Mononuclear cell (primary cell): ENCODE measurements at regions not wholly inside any gene's neighbourhood (a gene's known extent, or its start where the extent isn't known, plus 50 kb on each side); places are given as distances from the start of the nearest gene placed in this dataset.

Experiments used
- H3K27me3 ChIP-seq: 2 replicates; pipeline ENCODE4 v1.6.0; 2011; ENCODE audit warnings: low read length, control low read depth; ENCODE audit not compliant: insufficient read depth
- H3K4me1 ChIP-seq: 2 replicates; pipeline ENCODE4 v1.5.1; 2011; ENCODE audit warnings: mild to moderate bottlenecking, low read length, control low read depth; ENCODE audit not compliant: insufficient read depth
- H3K4me3 ChIP-seq: 2 replicates; pipeline ENCODE4 v1.5.1; 2011; ENCODE audit warnings: mild to moderate bottlenecking, low read length, moderate library complexity
- H3K9me3 ChIP-seq: 2 replicates; pipeline ENCODE4 v1.5.1; 2011; ENCODE audit warnings: low read depth, mild to moderate bottlenecking, control low read depth, low read length

DNA sequence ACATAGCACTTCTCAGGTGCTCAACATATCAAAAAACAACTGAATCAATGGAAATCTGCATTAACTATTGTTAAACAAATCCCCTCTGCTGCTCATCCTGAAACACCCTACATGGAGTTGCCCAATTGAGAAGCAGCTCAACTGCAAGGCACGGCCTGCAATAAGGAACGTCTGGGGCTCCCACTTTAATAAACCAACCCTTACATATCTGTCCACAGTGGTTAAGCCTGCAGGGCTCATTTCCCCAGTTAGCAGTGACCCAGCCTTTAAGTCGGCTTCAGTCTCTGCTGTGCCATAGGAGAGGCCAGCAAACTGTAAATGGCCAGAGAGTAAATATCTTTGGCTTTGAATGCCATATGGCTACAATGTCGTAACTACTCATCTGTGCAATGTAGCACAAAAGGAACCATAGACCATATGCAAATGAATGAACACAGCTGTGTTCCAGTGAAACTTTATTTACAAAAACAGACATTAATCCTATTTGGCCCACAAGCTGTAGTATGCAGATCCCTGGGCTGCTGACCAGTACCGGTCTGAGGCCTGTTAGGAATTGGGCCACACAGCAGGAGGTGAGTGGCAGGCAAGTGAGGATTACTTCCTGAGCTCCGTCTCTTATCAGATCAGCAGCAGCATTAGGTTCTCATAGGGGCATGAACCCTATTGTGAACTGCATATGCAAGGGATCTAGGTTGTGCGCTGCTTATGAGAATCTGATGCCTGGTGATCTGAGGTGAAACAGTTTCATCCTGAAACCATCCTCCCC is 522.7 kb upstream of the CDH4 start:
- Histone ChIP-seq H3K4me3 (no peak overlapping the region), H3K4me1 (no peaks in the 10 kb centered on the region), H3K27me3 (no peaks in the 10 kb centered on the region), H3K9me3 (no peaks in the 10 kb centered on the region)

DNA sequence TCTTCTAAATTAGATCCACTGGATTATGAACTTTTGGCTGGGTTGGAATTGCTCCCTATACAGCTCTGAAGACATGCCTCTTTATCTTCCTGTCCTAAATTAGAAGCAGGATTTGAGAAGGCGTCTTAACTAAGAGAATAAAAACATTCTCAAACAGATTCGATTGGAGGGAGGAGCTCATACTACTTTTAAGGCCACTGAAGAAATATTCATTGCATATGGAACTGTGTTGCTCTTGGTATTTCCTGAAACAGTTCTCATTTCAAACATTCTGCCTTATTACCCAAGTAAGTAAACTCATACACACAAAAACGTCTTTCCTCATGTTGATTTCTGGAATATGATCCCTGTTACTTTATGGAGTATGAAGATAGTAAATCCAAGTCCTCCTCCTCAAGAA is 519.7 kb upstream of the CDH4 start:
- no peaks in the 10 kb centered on the region for H3K4me1 ChIP-seq
- H3K9me3 ChIP-seq = no peaks in the 10 kb centered on the region
- H3K4me3 ChIP-seq = no peak overlapping the region
- H3K27me3 ChIP-seq = no peaks in the 10 kb centered on the region

DNA sequence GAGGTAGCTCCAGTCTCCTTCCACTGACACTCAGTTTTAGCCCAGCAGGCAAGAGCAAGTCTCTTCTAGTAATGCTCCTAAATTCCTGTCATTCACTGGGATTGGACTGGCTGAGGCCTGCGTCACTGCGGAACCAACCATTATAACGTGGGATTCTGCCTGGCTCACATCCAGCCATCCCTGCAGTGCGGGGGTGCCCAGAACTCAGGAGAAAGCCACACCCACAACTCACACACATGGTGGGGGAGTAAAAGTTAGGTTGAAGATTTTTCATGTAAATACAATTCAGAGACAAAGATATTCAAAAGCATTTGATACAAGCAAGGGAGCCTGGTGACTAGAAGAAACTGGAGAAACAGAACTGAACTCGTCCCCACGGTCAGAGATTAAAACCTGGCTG is 504.0 kb upstream of the CDH4 start:
- Histone ChIP-seq H3K4me3 (no peak overlapping the region), H3K9me3 (no peaks in the 10 kb centered on the region), H3K4me1 (no peaks in the 10 kb centered on the region), H3K27me3 (no peaks in the 10 kb centered on the region)

DNA sequence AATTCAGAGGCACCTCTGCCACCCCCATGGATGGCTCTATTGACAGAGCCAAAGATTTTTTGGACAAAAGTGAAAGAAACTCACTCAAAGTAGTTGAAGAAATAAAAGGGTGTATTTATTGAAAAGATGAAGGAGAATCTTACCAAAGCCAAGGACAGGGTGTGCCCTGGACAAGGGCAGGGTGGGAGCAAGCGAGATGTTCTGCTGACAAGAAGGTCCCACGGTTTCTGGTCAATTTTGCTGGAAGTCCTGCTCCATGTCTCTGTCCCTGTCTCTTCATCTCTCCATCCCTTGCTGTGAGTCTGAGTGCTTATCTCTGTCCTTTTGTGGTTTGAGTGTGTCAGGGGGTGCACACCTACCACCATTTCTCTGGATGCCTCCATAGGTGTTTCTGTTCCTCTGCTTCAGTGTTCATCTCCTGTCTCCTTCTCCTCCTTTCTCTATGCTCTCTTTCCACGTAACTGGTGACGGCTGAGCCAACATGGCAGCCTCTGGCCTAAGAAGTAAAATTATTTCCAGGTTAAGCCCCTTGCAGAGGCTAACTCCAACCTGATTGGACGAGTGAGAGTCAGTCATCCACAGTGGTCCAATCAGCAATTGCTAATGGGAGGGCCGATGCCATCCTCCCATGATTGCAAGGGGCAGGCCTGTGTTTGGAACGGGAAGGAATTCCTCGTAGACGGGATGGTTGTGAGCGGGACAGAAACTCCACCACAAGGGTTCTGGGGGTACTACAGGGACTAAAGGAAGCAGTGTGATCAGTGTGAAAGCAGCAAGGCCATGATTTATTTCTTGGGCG is 502.1 kb upstream of the CDH4 start:
- no peaks in the 10 kb centered on the region for H3K9me3 ChIP-seq
- no peak overlapping the region for H3K4me3 ChIP-seq
- H3K4me1 ChIP-seq = no peaks in the 10 kb centered on the region
- H3K27me3 ChIP-seq = no peaks in the 10 kb centered on the region

DNA sequence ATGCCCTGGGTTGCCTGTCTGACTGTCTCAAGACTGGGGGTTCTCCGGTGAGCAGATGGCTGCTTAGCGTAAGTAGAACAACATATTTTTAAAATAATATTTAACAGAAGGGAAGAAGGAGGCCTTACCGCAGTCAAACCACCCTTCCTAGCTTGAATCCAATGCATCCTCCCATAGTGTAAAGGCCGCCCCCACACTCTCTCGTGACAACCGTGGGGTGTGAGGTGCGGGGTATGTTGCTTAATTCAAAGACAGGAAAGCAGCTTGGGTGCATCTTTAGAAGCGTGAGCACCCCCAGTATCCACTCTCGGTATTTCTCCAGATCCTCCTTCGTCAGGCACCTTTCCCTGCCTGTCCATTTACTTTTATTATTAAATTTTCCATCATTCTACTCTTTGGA is 501.2 kb upstream of the CDH4 start:
- H3K4me3 ChIP-seq = no peak overlapping the region
- H3K9me3 ChIP-seq = no peaks in the 10 kb centered on the region
- H3K27me3 ChIP-seq = no peaks in the 10 kb centered on the region
- H3K4me1 ChIP-seq = no peaks in the 10 kb centered on the region

DNA sequence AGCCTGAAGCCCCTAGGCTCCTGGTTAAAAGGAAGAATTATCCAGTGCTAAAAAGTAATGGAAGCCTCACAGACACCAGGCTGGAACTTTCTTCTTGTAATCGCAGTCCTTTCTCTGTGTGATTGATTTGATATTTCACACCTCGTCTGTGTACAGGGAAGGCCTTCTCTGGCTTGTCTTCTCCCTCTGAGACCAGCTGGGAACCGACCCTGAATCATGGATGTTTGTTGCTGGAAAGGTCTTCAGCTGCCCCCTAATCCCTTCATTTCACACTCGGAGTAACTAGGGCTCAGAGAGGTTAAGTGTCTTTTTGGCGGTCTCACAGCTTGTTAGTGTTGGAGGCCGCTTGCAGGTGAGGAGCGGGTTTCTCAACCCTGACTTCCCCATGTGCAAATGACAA is 500.2 kb upstream of the CDH4 start:
- Histone ChIP-seq H3K4me1 (no peaks in the 10 kb centered on the region), H3K9me3 (no peaks in the 10 kb centered on the region), H3K4me3 (no peak overlapping the region), H3K27me3 (no peaks in the 10 kb centered on the region)

DNA sequence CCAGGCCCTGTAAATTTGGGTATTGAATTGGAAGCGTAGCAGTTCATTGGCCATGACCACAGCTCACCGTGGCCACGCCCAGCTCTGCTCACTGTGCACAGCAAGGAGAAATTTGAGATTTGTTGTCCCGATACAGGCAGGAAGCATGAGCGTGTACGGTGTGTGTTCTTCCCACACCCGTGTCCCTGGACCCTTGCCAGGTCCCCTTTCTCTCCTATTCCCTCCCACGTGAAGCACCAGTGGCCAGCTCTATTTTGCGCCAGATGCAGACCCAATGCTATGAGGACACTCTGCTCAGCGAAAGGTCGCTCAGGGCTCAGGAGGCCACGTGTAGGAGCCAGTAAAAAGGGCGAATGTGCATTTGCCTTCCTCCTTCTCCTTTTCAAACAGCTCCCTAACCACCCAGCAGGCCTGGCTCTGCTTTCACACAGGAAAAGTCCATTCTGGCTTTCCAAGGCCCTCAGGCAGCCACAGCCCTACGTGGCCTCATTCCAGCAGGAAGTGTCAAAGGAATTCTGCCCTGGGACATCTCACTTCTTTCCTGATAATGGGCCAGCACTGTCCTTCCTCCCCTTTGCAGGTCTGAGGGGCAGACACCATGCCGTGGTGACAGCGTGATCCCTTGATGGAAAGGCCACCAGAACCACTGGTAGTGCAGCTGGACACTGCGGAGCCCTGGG is 499.2 kb upstream of the CDH4 start:
- Histone ChIP-seq H3K4me1 (no peaks in the 10 kb centered on the region), H3K27me3 (no peaks in the 10 kb centered on the region), H3K4me3 (no peak overlapping the region), H3K9me3 (no peaks in the 10 kb centered on the region)

DNA sequence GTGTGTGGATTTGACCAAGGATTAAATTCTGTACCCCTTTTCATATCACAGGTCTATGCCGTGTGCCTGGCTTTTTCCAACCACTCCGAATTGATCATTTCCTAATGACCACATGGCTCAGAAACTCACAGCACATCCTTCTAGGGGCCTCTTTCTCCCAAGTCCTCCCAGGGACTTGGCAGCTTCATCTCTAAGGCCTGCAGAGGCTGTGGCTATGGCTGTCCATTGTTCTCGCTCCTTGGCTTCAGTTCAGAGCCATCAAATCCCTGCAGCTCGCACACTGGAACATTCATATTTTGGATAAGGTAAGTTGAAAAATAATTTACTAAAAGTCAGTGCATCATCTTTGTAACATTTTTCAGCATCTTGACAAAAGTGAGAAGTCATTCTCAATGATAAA is 497.2 kb upstream of the CDH4 start:
- no peaks in the 10 kb centered on the region for H3K27me3 ChIP-seq
- H3K9me3 ChIP-seq = no peaks in the 10 kb centered on the region
- no peak overlapping the region for H3K4me3 ChIP-seq
- no peaks in the 10 kb centered on the region for H3K4me1 ChIP-seq

DNA sequence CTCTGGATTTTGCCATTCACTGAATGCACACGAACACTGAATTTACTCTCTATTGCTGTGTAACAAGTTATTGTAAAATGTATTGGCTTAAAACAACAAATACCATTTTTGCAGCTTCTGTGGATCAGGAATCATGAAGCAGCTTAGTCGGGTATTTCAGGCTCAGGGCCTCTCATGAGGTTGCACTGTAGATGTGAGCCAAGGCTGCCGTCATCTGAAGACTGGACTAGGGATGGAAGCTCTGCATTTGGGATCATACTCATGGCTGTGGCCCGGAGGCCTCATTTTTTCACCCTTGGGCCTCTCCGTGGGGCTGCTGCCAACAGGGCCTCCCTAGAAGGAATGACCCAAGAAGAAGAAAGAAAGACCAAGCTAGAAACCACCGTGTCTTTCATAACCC is 492.4 kb upstream of the CDH4 start:
- Histone ChIP-seq H3K4me1 (no peaks in the 10 kb centered on the region), H3K9me3 (no peaks in the 10 kb centered on the region), H3K4me3 (no peak overlapping the region), H3K27me3 (no peaks in the 10 kb centered on the region)

DNA sequence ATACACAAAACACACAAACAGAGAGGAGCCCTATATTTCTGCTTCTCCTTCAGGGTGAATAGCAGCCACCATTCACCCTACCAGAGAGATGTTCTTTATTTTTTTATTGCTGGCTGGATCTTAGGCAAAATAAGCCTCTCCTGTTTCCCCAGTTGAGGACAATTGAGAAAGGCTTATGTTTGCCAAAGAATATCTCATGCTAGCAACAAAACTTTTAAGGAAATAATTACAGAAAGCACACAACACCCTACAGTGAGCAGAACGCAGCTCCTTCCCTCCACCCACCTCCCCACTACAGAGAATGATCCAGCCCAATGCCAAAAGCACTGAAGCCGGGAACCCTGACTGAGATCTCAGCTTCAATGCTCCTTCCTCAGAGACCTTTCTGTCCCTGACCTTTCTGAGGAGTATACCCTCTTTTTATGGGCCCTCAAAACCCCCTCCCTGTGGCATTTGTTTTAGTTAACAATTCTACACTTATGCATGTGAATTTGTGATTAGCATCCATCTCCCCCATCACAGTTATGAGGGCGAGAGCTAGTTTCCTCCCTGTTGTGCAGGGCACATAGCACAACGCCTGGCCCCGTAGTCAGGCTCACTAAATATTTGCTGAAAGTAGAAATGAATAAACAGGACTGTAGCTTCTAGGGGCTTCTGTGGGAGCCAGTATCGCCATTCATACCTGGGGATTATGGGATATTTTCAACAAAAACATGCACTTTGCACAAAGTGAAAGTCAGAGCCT is 491.6 kb upstream of the CDH4 start:
- Histone ChIP-seq H3K4me3 (no peak overlapping the region), H3K9me3 (no peaks in the 10 kb centered on the region), H3K4me1 (no peaks in the 10 kb centered on the region), H3K27me3 (no peaks in the 10 kb centered on the region)

DNA sequence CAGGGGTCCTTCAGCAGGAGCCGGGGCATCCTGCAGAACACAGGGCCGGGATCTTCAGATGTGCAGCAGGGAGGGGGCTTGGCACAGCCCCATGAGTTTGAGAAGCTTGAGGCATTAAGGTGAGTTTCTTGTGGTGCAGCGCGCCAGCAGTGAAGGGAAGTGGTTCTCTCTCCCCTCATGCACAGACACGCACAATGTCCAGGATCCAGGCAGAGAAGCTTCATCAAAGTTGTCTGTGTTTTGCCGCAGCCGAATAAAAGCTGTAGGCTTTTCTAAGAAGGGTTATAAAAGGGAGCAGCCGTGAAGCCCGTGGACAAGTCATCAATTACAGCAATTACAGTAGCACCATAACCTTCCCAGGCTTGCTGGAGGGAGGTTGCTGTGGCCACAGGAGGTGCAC is 491.0 kb upstream of the CDH4 start:
- Histone ChIP-seq H3K4me1 (no peaks in the 10 kb centered on the region), H3K4me3 (no peak overlapping the region), H3K9me3 (no peaks in the 10 kb centered on the region), H3K27me3 (no peaks in the 10 kb centered on the region)

DNA sequence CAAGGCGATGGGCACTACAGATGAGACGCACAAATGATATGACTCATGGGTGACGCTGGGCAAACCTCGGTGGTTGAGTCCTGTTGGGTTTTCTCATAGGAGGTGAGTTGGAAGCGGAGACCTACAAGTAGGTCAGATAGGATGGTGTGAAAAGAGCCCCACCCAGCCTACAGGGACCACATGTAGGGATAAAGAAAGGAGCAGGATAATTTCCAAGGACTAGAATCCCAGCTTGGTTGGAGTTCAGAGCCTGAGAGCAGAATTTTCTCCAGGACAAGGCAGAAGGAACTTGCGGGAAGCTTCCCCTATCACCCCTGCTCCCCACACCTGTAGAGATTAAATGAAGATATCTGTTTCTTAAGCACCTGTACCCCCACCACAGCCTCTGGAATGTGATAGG is 489.7 kb upstream of the CDH4 start:
- Histone ChIP-seq H3K4me3 (no peak overlapping the region), H3K9me3 (no peaks in the 10 kb centered on the region), H3K4me1 (no peaks in the 10 kb centered on the region), H3K27me3 (no peaks in the 10 kb centered on the region)

DNA sequence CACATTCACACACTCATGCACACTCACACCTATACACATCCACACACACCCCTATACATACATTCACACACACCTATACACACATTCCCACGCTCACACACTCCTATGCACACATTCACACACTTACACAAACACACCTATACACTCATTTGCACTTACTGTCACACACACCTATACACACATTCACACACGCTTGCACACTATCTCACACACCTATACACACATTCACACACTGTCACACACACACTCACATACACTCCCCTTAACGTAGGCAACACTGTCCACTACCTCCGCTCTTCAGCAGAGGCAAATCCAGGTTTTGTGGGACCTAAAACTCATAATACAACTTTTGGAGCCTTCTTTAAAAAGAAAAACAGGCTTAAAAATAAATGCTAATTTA is 487.7 kb upstream of the CDH4 start:
- Histone ChIP-seq H3K4me1 (no peaks in the 10 kb centered on the region), H3K4me3 (no peak overlapping the region), H3K27me3 (no peaks in the 10 kb centered on the region)

DNA sequence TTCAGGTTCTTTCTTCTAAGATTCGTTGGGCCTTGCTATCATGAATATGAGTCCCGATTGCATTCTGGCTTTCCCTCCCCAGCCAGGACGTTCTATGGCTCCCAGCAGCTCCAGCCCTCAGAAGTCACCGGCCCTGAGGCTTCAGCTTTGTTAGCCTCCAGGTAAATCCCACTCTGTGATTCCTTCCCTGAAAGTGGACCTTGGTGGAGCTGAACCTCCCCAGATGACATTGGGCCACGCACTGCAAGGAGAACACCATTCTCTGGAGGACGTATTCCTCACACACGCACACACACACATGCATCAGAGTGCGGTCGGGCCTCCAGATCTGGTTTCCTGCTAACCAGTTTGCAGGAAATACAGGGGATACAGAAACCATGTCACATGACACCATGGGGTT is 487.3 kb upstream of the CDH4 start:
- Histone ChIP-seq H3K9me3 (no peaks in the 10 kb centered on the region), H3K27me3 (no peaks in the 10 kb centered on the region), H3K4me1 (no peaks in the 10 kb centered on the region), H3K4me3 (no peak overlapping the region)

More for the DNA sequence above, 487.7 kb upstream of the CDH4 start:
- H3K9me3 ChIP-seq = no peaks in the 10 kb centered on the region

DNA sequence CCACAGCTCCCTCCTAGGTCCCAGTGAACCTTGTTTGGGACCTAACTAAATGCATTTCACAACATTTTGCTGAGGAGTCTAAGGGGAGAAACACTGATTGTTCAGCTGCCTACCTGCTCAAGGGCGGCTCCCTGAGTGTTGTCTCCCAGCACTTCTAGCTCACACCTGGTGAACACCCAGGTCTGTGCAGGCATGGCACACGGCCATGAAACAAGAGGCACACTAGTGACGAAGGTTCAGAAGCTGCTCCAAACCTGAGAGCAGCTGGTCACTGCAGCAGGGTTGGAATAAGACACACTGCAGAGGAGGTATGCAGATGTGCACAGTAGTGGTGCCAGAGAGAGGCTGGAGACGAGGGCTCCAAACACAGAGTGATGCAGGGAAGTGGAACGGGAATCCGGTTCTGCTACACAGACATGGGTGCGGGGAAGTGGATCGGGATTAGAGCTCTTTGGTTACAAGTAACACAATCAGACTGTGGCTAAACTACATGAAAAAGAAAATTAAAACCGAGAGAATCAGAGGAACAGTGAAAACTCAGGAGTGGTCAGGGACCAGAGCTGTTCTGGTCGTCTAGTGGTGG is 486.1 kb upstream of the CDH4 start:
- Histone ChIP-seq H3K4me3 (no peak overlapping the region), H3K4me1 (no peaks in the 10 kb centered on the region), H3K9me3 (no peaks in the 10 kb centered on the region), H3K27me3 (no peaks in the 10 kb centered on the region)
